ENCODE measurements at regions not wholly inside any gene's neighbourhood (a gene's known extent, or its start where the extent isn't known, plus 50 kb on each side); places are given as distances from the start of the nearest gene placed in this dataset.
"Not testable (repeated sequence)": the region's sequence is repeated elsewhere in the genome, so short reads cannot be mapped to it uniquely, and the experiment has no call there.

GRCh38 chr20:40016392-40016791, 672.6 kb downstream of the MAFB start:
- no peak overlapping the region for H3K4me3 ChIP-seq (ENCODE audit: low read depth, low read length)
- no peaks in the 10 kb centered on the region for H3K9me3 ChIP-seq (ENCODE audit: control insufficient read depth, low read length)
- no peak overlapping the region for H3K9ac ChIP-seq
- no peak overlapping the region for H2AFZ ChIP-seq
- H3K27ac ChIP-seq: no peak overlapping the region
- H3K4me2 ChIP-seq (ENCODE audit: low read length): no peak overlapping the region
- no peaks in the 10 kb centered on the region for H3K36me3 ChIP-seq (ENCODE audit: control insufficient read depth, insufficient read depth, low read length)
- no peaks in the 10 kb centered on the region for H3K79me2 ChIP-seq
- H3K27me3 ChIP-seq (ENCODE audit: control insufficient read depth, insufficient read depth, low read length): no peaks in the 10 kb centered on the region
- TF ChIP-seq CTCF (IDR thresholded peaks at IDR 0.05): no peak
- no peaks in the 10 kb centered on the region for H3K4me1 ChIP-seq

GRCh38 chr20:40012026-40012425, 677.0 kb downstream of the MAFB start:
- H3K27ac ChIP-seq; H3K4me2 ChIP-seq (ENCODE audit: low read length); H3K4me3 ChIP-seq (ENCODE audit: low read depth, low read length): not testable (repeated sequence)

GRCh38 chr20:40010483-40010882, 678.6 kb downstream of the MAFB start:
- Histone ChIP-seq H3K4me1 (peaks cover 6% of the 10 kb centered on the region), H2AFZ (no peak overlapping the region), H3K27ac (no peak overlapping the region), H3K9me3 (ENCODE audit: control insufficient read depth, low read length) (no peaks in the 10 kb centered on the region), H3K4me2 (ENCODE audit: low read length) (no peak overlapping the region), H3K36me3 (ENCODE audit: control insufficient read depth, insufficient read depth, low read length) (no peaks in the 10 kb centered on the region), H3K79me2 (no peaks in the 10 kb centered on the region), H3K9ac (no peak overlapping the region), H3K4me3 (ENCODE audit: low read depth, low read length) (no peak overlapping the region), H3K27me3 (ENCODE audit: control insufficient read depth, insufficient read depth, low read length) (no peaks in the 10 kb centered on the region)
- no peak for TF ChIP-seq CTCF (IDR thresholded peaks at IDR 0.05)

More at GRCh38 chr20:40012026-40012425, 677.0 kb downstream of the MAFB start:
- not testable (repeated sequence) for H3K36me3 ChIP-seq (ENCODE audit: control insufficient read depth, insufficient read depth, low read length); H3K9ac ChIP-seq; H3K4me1 ChIP-seq; H3K9me3 ChIP-seq (ENCODE audit: control insufficient read depth, low read length); H3K79me2 ChIP-seq; H2AFZ ChIP-seq; H3K27me3 ChIP-seq (ENCODE audit: control insufficient read depth, insufficient read depth, low read length)

- Histone ChIP-seq H3K79me2 (no peaks in the 10 kb centered on the region), H3K4me1 (peaks cover 6% of the 10 kb centered on the region), H3K36me3 (ENCODE audit: control insufficient read depth, insufficient read depth, low read length) (no peaks in the 10 kb centered on the region), H3K27ac (no peak overlapping the region), H3K9ac (no peak overlapping the region), H3K4me2 (ENCODE audit: low read length) (no peak overlapping the region), H3K4me3 (ENCODE audit: low read depth, low read length) (no peak overlapping the region), H3K9me3 (ENCODE audit: control insufficient read depth, low read length) (no peaks in the 10 kb centered on the region), H3K27me3 (ENCODE audit: control insufficient read depth, insufficient read depth, low read length) (no peaks in the 10 kb centered on the region), H2AFZ (no peak overlapping the region)
- TF ChIP-seq CTCF (IDR thresholded peaks at IDR 0.05): no peak
Measured at GRCh38 chr20:40009542-40009941, 679.5 kb downstream of the MAFB start.

GRCh38 chr20:40008177-40008576, 680.9 kb downstream of the MAFB start:
- Histone ChIP-seq H2AFZ (no peak overlapping the region), H3K27me3 (ENCODE audit: control insufficient read depth, insufficient read depth, low read length) (no peaks in the 10 kb centered on the region), H3K27ac (no peak overlapping the region), H3K79me2 (no peaks in the 10 kb centered on the region), H3K9me3 (ENCODE audit: control insufficient read depth, low read length) (no peaks in the 10 kb centered on the region), H3K36me3 (ENCODE audit: control insufficient read depth, insufficient read depth, low read length) (no peaks in the 10 kb centered on the region), H3K4me2 (ENCODE audit: low read length) (no peak overlapping the region), H3K4me1 (peaks cover 6% of the 10 kb centered on the region), H3K9ac (no peak overlapping the region), H3K4me3 (ENCODE audit: low read depth, low read length) (no peak overlapping the region)
- no peak for TF ChIP-seq CTCF (IDR thresholded peaks at IDR 0.05)

Measured in parathyroid adenoma (tissue), 2 donors.